ENCODE measurements at regions not wholly inside any gene's neighbourhood (a gene's known extent, or its start where the extent isn't known, plus 50 kb on each side); places are given as distances from the start of the nearest gene placed in this dataset.
"Not testable (repeated sequence)": the region's sequence is repeated elsewhere in the genome, so short reads cannot be mapped to it uniquely, and the experiment has no call there.

GRCh38 chr20:63137851-63138415 lies 78.0 kb downstream of the YTHDF1 start:
- no peak for TF ChIP-seq CTCF (IDR thresholded peaks at IDR 0.05; ENCODE audit: extremely low read depth, missing control alignments)
- no peak for DNase-seq (ENCODE audit: low spot score)

GRCh38 chr20:63136296-63136695 lies 79.6 kb downstream of the YTHDF1 start:
- TF ChIP-seq CTCF (IDR thresholded peaks at IDR 0.05; ENCODE audit: extremely low read depth, missing control alignments): no peak

DNA sequence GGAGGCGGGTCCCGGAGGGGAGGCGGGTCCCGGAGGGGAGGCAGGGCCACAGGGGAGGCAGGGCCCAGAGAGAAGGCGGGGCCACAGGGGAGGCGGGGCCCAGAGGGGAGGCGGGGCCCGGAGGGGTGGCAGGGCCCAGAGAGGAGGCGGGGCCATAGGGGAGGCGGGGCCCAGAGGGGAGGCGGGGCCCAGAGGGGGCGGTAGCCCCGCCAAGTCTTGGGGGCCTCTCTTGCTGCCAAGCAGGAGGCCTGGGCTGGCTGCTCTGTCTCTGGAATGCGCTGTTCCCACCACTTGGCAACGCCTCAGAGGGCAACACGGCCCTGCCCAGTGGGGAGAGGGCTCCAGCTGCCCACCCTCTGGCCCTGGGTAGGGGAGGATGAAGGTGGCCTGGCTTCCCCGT lies 80.5 kb downstream of the YTHDF1 start:
- DNase-seq (ENCODE audit: low spot score): no peak
- no peak for TF ChIP-seq CTCF (IDR thresholded peaks at IDR 0.05; ENCODE audit: extremely low read depth, missing control alignments)

More at GRCh38 chr20:63136296-63136695, 79.6 kb downstream of the YTHDF1 start:
- DNase-seq (ENCODE audit: low spot score): no peak

DNA sequence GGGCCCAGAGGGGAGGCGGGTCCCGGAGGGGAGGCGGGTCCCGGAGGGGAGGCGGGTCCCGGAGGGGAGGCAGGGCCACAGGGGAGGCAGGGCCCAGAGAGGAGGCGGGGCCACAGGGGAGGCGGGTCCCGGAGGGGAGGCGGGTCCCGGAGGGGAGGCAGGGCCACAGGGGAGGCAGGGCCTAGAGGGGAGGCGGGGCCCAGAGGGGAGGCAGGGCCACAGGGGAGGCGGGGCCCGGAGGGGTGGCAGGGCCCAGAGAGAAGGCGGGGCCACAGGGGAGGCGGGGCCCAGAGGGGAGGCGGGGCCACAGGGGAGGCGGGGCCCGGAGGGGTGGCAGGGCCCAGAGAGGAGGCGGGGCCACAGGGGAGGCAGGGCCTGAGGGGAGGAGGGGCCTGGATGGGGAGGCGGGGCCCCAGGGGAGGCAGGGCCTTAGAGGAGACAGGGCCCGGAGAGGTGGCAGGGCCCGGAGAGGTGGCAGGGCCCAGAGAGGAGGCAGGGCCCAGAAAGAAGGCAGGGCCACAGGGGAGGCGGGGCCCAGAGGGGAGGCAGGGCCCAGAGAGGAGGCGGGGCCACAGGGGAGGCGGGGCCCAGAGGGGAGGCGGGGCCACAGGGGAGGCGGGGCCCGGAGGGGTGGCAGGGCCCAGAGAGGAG lies 81.1 kb downstream of the YTHDF1 start:
- not testable (repeated sequence) for DNase-seq (ENCODE audit: low spot score)

DNA sequence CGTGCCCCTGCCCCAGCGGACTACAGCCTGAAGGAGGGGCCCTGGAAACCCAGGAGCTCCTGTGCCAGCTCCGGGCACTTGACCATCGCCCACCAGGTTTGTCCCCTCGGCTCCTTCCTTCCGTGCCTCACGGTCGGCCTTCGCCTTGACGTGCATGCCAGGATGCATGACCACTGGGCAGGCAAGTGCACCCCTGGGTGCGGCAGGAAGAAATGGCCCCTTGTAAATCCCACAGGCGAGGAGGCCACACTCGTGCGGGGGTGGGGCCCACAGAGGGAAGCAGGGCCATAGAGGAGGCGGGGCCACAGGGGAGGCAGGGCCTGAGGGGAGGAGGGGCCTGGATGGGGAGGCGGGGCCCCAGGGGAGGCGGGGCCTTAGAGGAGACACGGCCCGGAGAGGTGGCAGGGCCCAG lies 81.7 kb downstream of the YTHDF1 start:
- no peak for TF ChIP-seq CTCF (IDR thresholded peaks at IDR 0.05; ENCODE audit: extremely low read depth, missing control alignments)
- DNase-seq (ENCODE audit: low spot score): no peak

- TF ChIP-seq CTCF (IDR thresholded peaks at IDR 0.05; ENCODE audit: extremely low read depth, missing control alignments): no peak
Measured at GRCh38 chr20:63133481-63134091, 82.3 kb downstream of the YTHDF1 start.

GRCh38 chr20:63132715-63133471 lies 83.0 kb downstream of the YTHDF1 start:
- no peak for DNase-seq (ENCODE audit: low spot score)

More at GRCh38 chr20:63133481-63134091, 82.3 kb downstream of the YTHDF1 start:
- no peak for DNase-seq (ENCODE audit: low spot score)

More at GRCh38 chr20:63132715-63133471, 83.0 kb downstream of the YTHDF1 start:
- no peak for TF ChIP-seq CTCF (IDR thresholded peaks at IDR 0.05; ENCODE audit: extremely low read depth, missing control alignments)
